BE2C (cell line): ENCODE measurements at regions not wholly inside any gene's neighbourhood (a gene's known extent, or its start where the extent isn't known, plus 50 kb on each side); places are given as distances from the start of the nearest gene placed in this dataset.
"Not testable (repeated sequence)": the region's sequence is repeated elsewhere in the genome, so short reads cannot be mapped to it uniquely, and the experiment has no call there.

ENCODE experiments used
- DNase-seq: peaks from one replicate; pipeline ENCODE4 v3.0.0-alpha.2; 2020
- H3K27me3 ChIP-seq: fragments of 250-450 bp; sonication (Bioruptor Pico); 2 replicates; pipeline ENCODE4 v1.5.1; 2020; ENCODE audit warnings: mild to moderate bottlenecking
- H3K36me3 ChIP-seq: fragments of 250-450 bp; sonication (Bioruptor Pico); 2 replicates; pipeline ENCODE4 v1.5.1; 2020; ENCODE audit warnings: mild to moderate bottlenecking
- H3K4me1 ChIP-seq: fragments of 250-450 bp; sonication (Bioruptor Pico); 2 replicates; pipeline ENCODE4 v1.5.1; 2020
- H3K4me3 ChIP-seq: 2 replicates; pipeline ENCODE4 v1.5.1; 2011; ENCODE audit warnings: low read depth, low read length
- H3K9me3 ChIP-seq: fragments of 250-450 bp; sonication (Bioruptor Pico); 2 replicates; pipeline ENCODE4 v1.5.1; 2020
- CTCF ChIP-seq: IDR thresholded peaks from 2 replicates; pipeline ENCODE4 v1.5.1; 2012; ENCODE audit warnings: mild to moderate bottlenecking, low read depth, low read length

DNA sequence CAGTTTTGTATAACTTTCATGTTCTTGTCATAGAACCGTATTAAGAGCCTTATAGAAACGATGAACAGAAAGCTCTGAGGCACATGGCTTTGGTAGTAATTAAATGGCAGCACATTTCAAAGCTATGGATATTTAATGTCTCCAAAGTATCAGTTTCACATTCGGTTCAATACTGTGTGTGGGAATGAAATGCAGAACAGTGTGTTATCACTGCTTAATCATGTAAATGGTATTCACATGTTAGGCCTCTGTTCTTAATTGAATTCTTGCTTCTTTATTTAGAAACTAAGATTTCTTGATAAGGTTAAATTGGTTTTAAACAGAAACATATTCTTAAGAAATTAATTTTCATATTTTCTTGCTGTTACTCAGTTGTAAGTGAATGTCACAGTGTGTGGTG, 701.0 kb upstream of the PITX2 start:
- no peak for DNase-seq
- no peaks in the 10 kb centered on the region for H3K36me3 ChIP-seq
- no peak for TF ChIP-seq CTCF
- no peaks in the 10 kb centered on the region for H3K9me3 ChIP-seq
- H3K27me3 ChIP-seq: no peaks in the 10 kb centered on the region
- H3K4me3 ChIP-seq: no peak overlapping the region
- peaks cover 4% of the 10 kb centered on the region; the same call in 1 of the 2 replicates for H3K4me1 ChIP-seq

GRCh38 chr4:111326450-111326849, 703.6 kb upstream of the PITX2 start:
- H3K27me3 ChIP-seq: no peaks in the 10 kb centered on the region
- TF ChIP-seq CTCF: no peak
- DNase-seq: no peak

GRCh38 chr4:111330786-111331185, 707.9 kb upstream of the PITX2 start:
- Histone ChIP-seq H3K36me3 (no peaks in the 10 kb centered on the region), H3K27me3 (no peaks in the 10 kb centered on the region), H3K4me3 (no peak overlapping the region), H3K4me1 (no peaks in the 10 kb centered on the region; the same call in 1 of the 2 replicates), H3K9me3 (no peaks in the 10 kb centered on the region; the same call in 1 of the 2 replicates)
- DNase-seq: no peak
- no peak for TF ChIP-seq CTCF

More at GRCh38 chr4:111326450-111326849, 703.6 kb upstream of the PITX2 start:
- Histone ChIP-seq H3K4me3 (no peak overlapping the region), H3K9me3 (no peaks in the 10 kb centered on the region), H3K4me1 (peaks cover 4% of the 10 kb centered on the region), H3K36me3 (no peaks in the 10 kb centered on the region)

GRCh38 chr4:111334361-111334760, 711.5 kb upstream of the PITX2 start:
- TF ChIP-seq CTCF: no peak
- H3K9me3 ChIP-seq: no peaks in the 10 kb centered on the region; the same call in 1 of the 2 replicates
- DNase-seq: no peak
- no peaks in the 10 kb centered on the region for H3K36me3 ChIP-seq
- no peak overlapping the region for H3K4me3 ChIP-seq
- no peaks in the 10 kb centered on the region; the same call in 1 of the 2 replicates for H3K4me1 ChIP-seq
- no peaks in the 10 kb centered on the region for H3K27me3 ChIP-seq

- DNase-seq, H3K4me3 ChIP-seq, H3K36me3 ChIP-seq, H3K4me1 ChIP-seq, H3K27me3 ChIP-seq, H3K9me3 ChIP-seq: not testable (repeated sequence)
These were observed 714.5 kb upstream of the PITX2 start for GRCh38 chr4:111337186-111337876.

DNA sequence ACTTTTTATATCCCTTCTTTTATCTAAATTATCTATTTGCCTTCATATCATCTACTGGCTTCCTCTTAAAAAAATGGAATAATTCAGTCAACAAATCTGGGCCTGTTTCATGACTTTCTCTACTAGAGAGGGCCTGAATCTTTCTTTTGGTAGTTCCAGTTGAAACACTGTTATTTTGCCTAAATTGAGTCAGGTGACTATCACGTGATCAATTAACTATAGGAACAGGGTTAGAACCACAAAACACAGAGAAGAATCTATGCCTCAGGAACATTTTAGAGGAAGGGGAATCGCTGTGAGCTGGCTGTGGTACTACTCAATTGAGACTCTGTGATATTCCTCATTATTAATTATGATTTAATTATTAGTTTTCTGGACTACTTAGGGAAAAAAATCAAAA, 736.7 kb upstream of the PITX2 start:
- Histone ChIP-seq H3K4me1 (no peaks in the 10 kb centered on the region), H3K27me3 (no peaks in the 10 kb centered on the region)

More for the DNA sequence above, 736.7 kb upstream of the PITX2 start:
- Histone ChIP-seq H3K4me3 (no peak overlapping the region), H3K36me3 (no peaks in the 10 kb centered on the region), H3K9me3 (no peaks in the 10 kb centered on the region)
- no peak for DNase-seq
- no peak for TF ChIP-seq CTCF
